DND-41 (cell line): ENCODE measurements at regions not wholly inside any gene's neighbourhood (a gene's known extent, or its start where the extent isn't known, plus 50 kb on each side); places are given as distances from the start of the nearest gene placed in this dataset.

Source experiments
- EZH2 ChIP-seq: IDR thresholded peaks from 3 replicates; pipeline ENCODE4 v1.6.1; 2012; ENCODE audit warnings: borderline replicate concordance, low read depth, mild to moderate bottlenecking, moderate library complexity, low read length, inconsistent platforms; ENCODE audit not compliant: severe bottlenecking
- TF ChIP-seq, protein P1 (sequence below): IDR thresholded peaks from 2 replicates; pipeline ENCODE4 v1.5.1; 2012; ENCODE audit warnings: borderline replicate concordance, low read length, moderate library complexity, mild to moderate bottlenecking; ENCODE audit not compliant: poor library complexity, severe bottlenecking; ENCODE audit errors: extremely low read depth

DNA sequence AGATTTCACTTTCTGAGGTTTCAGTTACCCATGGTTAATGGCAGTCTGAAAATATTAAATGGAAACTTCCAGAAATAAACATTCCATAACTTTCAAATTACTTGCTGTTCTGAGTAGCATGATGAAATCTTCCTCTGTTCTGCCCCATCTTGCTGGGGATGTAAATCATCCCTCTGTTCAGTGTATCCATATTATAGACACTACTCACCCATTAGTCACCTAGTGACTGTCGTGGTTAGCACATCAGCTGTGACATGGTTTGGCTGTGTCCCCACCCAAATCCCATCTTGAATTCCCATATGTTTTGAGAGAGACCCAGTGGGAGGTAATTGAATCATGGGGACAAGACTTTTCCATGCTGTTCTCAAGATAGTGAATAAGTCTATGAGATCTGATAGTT is 125.5 kb upstream of the GIMD1 start:
- TF ChIP-seq, protein P1, sequence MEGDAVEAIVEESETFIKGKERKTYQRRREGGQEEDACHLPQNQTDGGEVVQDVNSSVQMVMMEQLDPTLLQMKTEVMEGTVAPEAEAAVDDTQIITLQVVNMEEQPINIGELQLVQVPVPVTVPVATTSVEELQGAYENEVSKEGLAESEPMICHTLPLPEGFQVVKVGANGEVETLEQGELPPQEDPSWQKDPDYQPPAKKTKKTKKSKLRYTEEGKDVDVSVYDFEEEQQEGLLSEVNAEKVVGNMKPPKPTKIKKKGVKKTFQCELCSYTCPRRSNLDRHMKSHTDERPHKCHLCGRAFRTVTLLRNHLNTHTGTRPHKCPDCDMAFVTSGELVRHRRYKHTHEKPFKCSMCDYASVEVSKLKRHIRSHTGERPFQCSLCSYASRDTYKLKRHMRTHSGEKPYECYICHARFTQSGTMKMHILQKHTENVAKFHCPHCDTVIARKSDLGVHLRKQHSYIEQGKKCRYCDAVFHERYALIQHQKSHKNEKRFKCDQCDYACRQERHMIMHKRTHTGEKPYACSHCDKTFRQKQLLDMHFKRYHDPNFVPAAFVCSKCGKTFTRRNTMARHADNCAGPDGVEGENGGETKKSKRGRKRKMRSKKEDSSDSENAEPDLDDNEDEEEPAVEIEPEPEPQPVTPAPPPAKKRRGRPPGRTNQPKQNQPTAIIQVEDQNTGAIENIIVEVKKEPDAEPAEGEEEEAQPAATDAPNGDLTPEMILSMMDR, result no peak
- TF ChIP-seq EZH2, result no peak
